Fibroblast of skin of abdomen (primary cell): ENCODE measurements at regions not wholly inside any gene's neighbourhood (a gene's known extent, or its start where the extent isn't known, plus 50 kb on each side); places are given as distances from the start of the nearest gene placed in this dataset.
"Not testable (repeated sequence)": the region's sequence is repeated elsewhere in the genome, so short reads cannot be mapped to it uniquely, and the experiment has no call there.

Experiments used
- DNase-seq: peaks from one replicate; pipeline ENCODE4 v3.0.0-alpha.2; 2013

GRCh38 chr2:58516695-58517094 lies 275.6 kb upstream of the FANCL start:
- DNase-seq, result no peak

GRCh38 chr2:58515827-58516573 lies 274.9 kb upstream of the FANCL start:
- peak; percentile 37 for DNase-seq

- DNase-seq, result no peak
Measured at GRCh38 chr2:58514252-58514651, 273.1 kb upstream of the FANCL start.

GRCh38 chr2:58512878-58513277 lies 271.8 kb upstream of the FANCL start:
- DNase-seq, result no peak

- DNase-seq, result no peak
Measured at GRCh38 chr2:58508006-58508405, 266.9 kb upstream of the FANCL start.

GRCh38 chr2:58503918-58504317 lies 262.8 kb upstream of the FANCL start:
- no peak for DNase-seq

GRCh38 chr2:58502931-58503330 lies 261.8 kb upstream of the FANCL start:
- no peak for DNase-seq

GRCh38 chr2:58501371-58502160 lies 260.4 kb upstream of the FANCL start:
- no peak for DNase-seq

GRCh38 chr2:58497168-58497567 lies 256.0 kb upstream of the FANCL start:
- peak; percentile 14 for DNase-seq

GRCh38 chr2:58495806-58496205 lies 254.7 kb upstream of the FANCL start:
- no peak for DNase-seq

- DNase-seq, result no peak
Measured at GRCh38 chr2:58494071-58494501, 253.0 kb upstream of the FANCL start.

GRCh38 chr2:58484629-58485028 lies 243.5 kb upstream of the FANCL start:
- DNase-seq, result no peak

GRCh38 chr2:58484221-58484620 lies 243.1 kb upstream of the FANCL start:
- peak; percentile 85 for DNase-seq

- no peak for DNase-seq
Measured at GRCh38 chr2:58483307-58483706, 242.2 kb upstream of the FANCL start.

GRCh38 chr2:58481670-58482069 lies 240.5 kb upstream of the FANCL start:
- no peak for DNase-seq

- no peak for DNase-seq
Measured at GRCh38 chr2:58480141-58480540, 239.0 kb upstream of the FANCL start.

- no peak for DNase-seq
Measured at GRCh38 chr2:58479535-58480140, 238.5 kb upstream of the FANCL start.

- no peak for DNase-seq
Measured at GRCh38 chr2:58476556-58476955, 235.4 kb upstream of the FANCL start.

- DNase-seq, result no peak
Measured at GRCh38 chr2:58475756-58476155, 234.6 kb upstream of the FANCL start.

GRCh38 chr2:58473165-58473564 lies 232.0 kb upstream of the FANCL start:
- DNase-seq, result no peak

- no peak for DNase-seq
Measured at GRCh38 chr2:58466804-58467203, 225.7 kb upstream of the FANCL start.

- DNase-seq, result not testable (repeated sequence)
Measured at GRCh38 chr2:58466021-58466420, 224.9 kb upstream of the FANCL start.

- DNase-seq, result no peak
Measured at GRCh38 chr2:58460670-58461069, 219.5 kb upstream of the FANCL start.
